ENCODE measurements at regions not wholly inside any gene's neighbourhood (a gene's known extent, or its start where the extent isn't known, plus 50 kb on each side); places are given as distances from the start of the nearest gene placed in this dataset.

GRCh38 chr6:170112583-170112860 lies 178.4 kb downstream of the DLL1 start:
- no peak for TF ChIP-seq RELA (CRISPR knock-in tag; IDR thresholded peaks at IDR 0.05; ENCODE audit: borderline replicate concordance)
- no peak for TF ChIP-seq ZBTB43 (CRISPR knock-in tag; IDR thresholded peaks at IDR 0.05)
- no peak for TF ChIP-seq PREB (CRISPR knock-in tag; IDR thresholded peaks at IDR 0.05; ENCODE audit: borderline replicate concordance)
- no peak for TF ChIP-seq TEAD4 (CRISPR knock-in tag; IDR thresholded peaks at IDR 0.05)
- TF ChIP-seq ZNF317 (CRISPR knock-in tag; IDR thresholded peaks at IDR 0.05; ENCODE audit: borderline replicate concordance, low read depth) = no peak
- no peak for TF ChIP-seq AFF4 (CRISPR knock-in tag; IDR thresholded peaks at IDR 0.05; ENCODE audit: borderline replicate concordance)
- no peak for TF ChIP-seq USF1 (CRISPR knock-in tag; IDR thresholded peaks at IDR 0.05)
- TF ChIP-seq ZNF138 (CRISPR knock-in tag; conservative IDR thresholded peaks at IDR 0.05) = no peak
- H3K27me3 Mint-ChIP-seq (ENCODE audit: low read depth) = no peaks in the 10 kb centered on the region
- peaks cover 5% of the 10 kb centered on the region; the same call in 1 of the 2 replicates for H3K4me1 Mint-ChIP-seq
- CTCF ChIA-PET = no interaction called here
- no peak overlapping the region for H3K27ac Mint-ChIP-seq
- no peak overlapping the region for H3K4me3 Mint-ChIP-seq
- no peaks in the 10 kb centered on the region for H3K9me3 Mint-ChIP-seq
- no peak for DNase-seq (ENCODE audit: low spot score)
- ATAC-seq = no peak
- H3K36me3 Mint-ChIP-seq = no peaks in the 10 kb centered on the region
- POLR2A ChIA-PET = no interaction called here

GRCh38 chr6:170111816-170112582 lies 178.9 kb downstream of the DLL1 start:
- ChIA-PET POLR2A (no interaction called here), CTCF (no interaction called here)
- H3K9me3 Mint-ChIP-seq = no peaks in the 10 kb centered on the region
- no peaks in the 10 kb centered on the region for H3K36me3 Mint-ChIP-seq
- 0 out of 2 replicates have a peak, but pooled peaks cover 4% of the 10 kb centered on the region for H3K4me1 Mint-ChIP-seq
- ATAC-seq = no peak
- DNase-seq (ENCODE audit: low spot score) = no peak
- H3K27ac Mint-ChIP-seq = no peak overlapping the region
- H3K4me3 Mint-ChIP-seq = no peak overlapping the region
- no peak for TF ChIP-seq ZBTB43 (CRISPR knock-in tag; IDR thresholded peaks at IDR 0.05)
- H3K27me3 Mint-ChIP-seq (ENCODE audit: low read depth) = no peaks in the 10 kb centered on the region

- ATAC-seq = no peak
- H3K9me3 Mint-ChIP-seq = no peaks in the 10 kb centered on the region
- H3K27ac Mint-ChIP-seq = no peak overlapping the region
- peak; percentile 1 for DNase-seq (ENCODE audit: low spot score)
- H3K36me3 Mint-ChIP-seq = no peaks in the 10 kb centered on the region
- CTCF ChIA-PET = interaction anchor here (0.7 kb wide), 1 partner anchor 23 kb away, joined by 3 read pairs; no protein-coding TSS in a partner anchor
- POLR2A ChIA-PET = no interaction called here
- no peak for TF ChIP-seq NR3C1 (CRISPR knock-in tag; conservative IDR thresholded peaks at IDR 0.05; ENCODE audit: low read depth)
- no peak overlapping the region for H3K4me3 Mint-ChIP-seq
- H3K4me1 Mint-ChIP-seq = 0 out of 2 replicates have a peak, but pooled peaks cover 4% of the 10 kb centered on the region
- no peaks in the 10 kb centered on the region for H3K27me3 Mint-ChIP-seq (ENCODE audit: low read depth)
Measured at GRCh38 chr6:170111141-170111664, 179.7 kb downstream of the DLL1 start.

All from WTC11 (cell line).